HG02870 (cell line): ENCODE measurements at regions not wholly inside any gene's neighbourhood (a gene's known extent, or its start where the extent isn't known, plus 50 kb on each side); places are given as distances from the start of the nearest gene placed in this dataset.

Experiments
- ATAC-seq: cut with Tn5 transposase; IDR thresholded peaks from one replicate; pipeline ENCODE4 v1.9.1; 2021; ENCODE audit warnings: mild to moderate bottlenecking, moderate library complexity; ENCODE audit not compliant: unreplicated experiment

GRCh38 chr13:67351114-67351513 is 121.0 kb upstream of the PCDH9 start:
- ATAC-seq = no peak

- no peak for ATAC-seq
Measured at GRCh38 chr13:67343777-67344176, 113.6 kb upstream of the PCDH9 start.

DNA sequence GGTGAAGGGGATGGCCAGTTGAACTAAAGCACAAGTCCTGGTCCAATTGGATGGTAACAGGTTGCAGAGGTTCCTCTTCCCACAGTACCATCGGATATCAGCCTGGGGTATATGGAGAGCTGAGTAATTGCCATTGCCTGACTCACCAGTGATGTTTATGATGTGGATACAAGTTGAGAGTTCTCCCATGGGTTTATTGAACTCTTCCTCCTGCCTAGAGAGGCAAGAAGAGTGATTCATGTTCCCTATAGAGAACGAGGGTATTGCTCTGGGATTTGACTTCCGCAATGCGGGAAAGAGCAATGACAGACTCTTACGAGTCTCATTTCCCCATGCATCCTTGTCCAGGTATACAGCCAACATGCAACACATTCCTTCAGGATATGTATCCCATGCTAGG is 111.3 kb upstream of the PCDH9 start:
- ATAC-seq = no peak

DNA sequence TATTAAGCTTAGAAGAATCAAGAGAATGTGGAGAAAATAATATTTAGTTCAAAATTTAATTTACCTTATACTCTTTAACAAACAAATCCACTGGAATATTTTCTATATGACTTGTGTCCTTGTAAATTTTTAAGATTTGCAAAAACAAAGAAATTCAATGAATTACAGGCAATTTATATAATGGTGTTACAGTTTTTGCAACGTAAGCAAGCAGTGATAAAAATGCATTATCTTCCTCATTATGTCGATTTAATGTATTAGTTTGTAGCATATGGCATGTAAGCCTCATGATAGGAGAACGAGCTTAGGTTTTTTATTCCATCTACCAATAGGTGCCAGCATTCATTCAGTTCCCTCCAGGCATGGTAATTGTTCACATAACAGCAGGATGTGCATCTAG is 100.0 kb upstream of the PCDH9 start:
- ATAC-seq = no peak

DNA sequence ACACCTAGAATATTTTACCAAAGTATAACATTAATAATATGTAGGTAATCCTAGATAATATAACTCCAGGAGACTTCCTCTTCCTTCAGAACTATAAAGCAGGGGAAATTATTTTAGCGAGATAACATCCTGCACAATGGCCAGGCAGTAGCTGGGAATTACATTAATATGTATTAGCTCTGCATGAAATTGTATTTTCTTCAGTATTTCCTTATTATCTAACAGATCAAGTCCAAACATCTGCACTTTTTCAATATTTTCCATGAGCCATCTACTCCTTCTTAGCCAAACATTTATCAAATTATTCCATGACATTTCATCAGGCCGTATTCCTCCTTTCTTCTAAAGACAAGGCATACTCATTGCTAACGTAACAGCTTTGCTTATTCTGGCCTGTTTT is 98.8 kb upstream of the PCDH9 start:
- no peak for ATAC-seq

GRCh38 chr13:67318860-67319259 is 88.7 kb upstream of the PCDH9 start:
- ATAC-seq = no peak

GRCh38 chr13:67318398-67318797 is 88.3 kb upstream of the PCDH9 start:
- ATAC-seq = no peak

GRCh38 chr13:67314405-67314804 is 84.3 kb upstream of the PCDH9 start:
- ATAC-seq = no peak

- ATAC-seq = no peak
Measured at GRCh38 chr13:67308004-67308772, 78.1 kb upstream of the PCDH9 start.

- no peak for ATAC-seq
Measured at GRCh38 chr13:67306742-67307141, 76.6 kb upstream of the PCDH9 start.

- no peak for ATAC-seq
Measured at GRCh38 chr13:67303661-67304333, 73.7 kb upstream of the PCDH9 start.

DNA sequence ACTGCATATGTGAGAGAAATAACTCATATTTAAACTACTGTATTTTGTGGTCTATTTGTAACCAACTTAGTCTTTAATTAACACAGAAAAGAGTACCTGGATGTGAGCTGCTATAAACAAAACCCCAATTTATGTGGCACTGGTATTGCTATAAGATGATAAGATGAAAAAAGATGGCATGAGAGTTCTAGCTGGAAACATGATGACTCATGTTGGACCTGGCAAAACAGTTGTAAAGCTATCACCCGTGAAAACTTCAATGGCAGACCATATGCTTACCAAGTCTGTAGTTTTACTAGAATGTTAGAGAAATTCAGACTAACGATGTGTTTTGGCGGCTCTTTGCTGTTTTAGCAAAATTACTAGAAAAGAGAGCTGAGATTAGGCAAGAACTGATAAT is 69.6 kb upstream of the PCDH9 start:
- no peak for ATAC-seq

DNA sequence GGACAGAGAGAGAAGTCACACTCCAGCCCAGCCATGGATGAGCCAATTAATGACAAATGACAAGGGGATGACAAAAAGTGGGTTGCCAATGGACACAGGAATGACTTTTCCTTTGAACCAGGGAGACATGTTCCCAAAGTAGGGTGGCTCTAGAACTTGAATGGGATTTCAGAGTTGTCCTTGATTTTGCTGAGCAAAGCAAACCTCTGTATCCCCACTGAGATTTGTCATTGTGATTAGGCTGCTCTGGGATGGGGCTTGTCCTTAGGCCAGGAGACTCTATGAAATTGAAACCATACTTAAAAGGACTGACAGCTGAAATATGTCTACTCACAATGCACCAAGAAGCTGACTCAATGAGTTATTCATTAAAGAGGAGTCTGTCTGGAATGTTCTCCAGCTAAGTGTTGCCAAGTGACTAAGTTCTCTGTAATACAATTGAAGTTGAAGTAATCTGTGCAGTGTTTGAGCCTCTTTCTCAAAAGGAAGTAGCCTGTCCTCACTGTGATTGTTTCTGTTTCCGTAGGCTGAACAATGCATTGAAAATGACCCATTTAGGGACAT is 69.0 kb upstream of the PCDH9 start:
- ATAC-seq = no peak

DNA sequence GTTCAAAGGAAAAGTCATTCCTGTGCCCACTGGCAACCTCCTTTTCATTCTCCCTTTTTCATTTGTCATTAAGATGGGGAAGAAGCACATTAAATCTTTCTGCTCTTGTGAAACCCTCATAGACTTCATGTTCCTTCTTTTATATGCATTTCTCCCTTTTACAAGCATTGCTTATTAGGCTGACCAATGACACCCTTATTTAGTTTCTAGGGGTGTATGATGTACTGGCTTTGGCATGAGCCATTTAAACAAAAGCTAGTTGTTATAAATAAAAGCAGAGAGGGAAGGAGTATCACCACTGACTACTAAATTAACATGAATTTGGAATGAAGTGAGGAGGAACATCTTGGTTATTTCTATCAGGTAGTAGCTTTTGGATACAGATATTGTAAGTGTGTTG is 68.2 kb upstream of the PCDH9 start:
- no peak for ATAC-seq

DNA sequence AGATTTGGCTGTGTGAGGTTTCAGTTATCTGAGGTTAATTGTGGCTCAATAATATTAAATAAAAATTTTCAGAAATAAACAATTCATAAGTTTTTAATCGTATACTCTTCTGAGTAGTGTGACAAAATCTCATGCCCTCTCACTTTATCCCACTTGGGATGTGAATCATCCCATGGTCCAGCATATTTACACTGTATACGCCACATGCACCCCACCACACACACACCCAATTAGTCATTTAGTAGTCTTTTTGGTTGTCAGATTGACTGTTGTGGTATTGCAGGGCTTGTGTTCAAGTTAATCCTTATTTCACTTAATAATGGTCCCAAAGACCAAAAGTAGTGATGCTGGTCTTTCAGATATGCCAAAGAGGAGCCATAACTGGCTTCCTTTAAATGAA is 66.4 kb upstream of the PCDH9 start:
- ATAC-seq = no peak

DNA sequence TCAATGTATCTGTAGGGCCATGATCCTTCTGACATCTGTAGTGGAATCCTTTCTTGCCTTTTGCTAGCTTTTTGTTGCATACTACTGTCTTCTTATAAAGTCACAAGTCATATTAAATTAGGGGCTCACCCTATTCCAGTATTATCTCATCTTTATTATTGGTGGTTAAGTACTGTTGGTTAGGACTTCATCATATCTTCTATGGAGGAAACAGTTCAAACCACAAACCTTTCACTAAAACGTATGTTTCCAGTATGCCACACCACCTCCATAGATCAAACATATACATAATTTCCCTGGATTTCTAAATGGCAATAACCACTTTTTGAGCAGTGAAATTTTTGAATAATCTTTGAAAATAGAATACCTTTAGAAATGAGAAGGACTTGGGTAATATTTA is 62.8 kb upstream of the PCDH9 start:
- ATAC-seq = no peak

- no peak for ATAC-seq
Measured at GRCh38 chr13:67285611-67286010, 55.5 kb upstream of the PCDH9 start.

DNA sequence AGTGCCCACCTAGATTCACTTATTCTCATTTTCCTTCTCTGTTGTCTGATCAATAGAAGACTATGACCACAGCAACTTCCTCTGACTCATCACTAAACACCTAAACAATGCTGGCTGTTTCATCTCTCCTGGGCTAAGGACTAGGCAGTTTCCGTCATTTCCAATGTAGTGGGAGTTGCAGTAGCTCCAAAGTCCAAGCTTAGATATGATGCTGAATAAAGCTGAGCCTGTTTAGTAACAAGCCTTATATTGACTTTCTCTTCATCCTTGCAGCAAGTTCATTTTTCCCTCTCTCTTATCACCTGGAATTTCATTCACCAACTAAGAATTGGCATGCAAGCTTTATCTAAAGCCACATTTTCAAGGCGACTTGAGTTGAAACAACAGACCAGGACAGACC is 53.5 kb upstream of the PCDH9 start:
- no peak for ATAC-seq

DNA sequence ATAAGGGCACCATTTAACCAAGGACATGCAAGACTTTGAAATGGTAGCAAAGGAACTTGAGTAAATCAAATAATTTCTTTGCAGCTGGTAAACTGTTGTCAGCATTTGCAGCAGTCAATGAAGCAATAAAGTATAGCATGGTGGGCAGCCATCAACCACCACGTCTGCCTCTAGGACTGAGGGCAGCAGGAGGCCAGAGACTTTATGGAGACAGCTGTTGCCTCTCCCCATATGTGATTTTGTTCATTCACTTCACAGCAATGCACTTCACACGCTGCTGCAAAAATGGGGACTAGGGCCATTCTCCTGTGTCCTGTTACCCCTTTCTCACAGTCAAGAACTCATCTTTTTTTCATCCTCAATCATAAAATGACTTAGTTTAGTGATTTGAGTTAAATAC is 51.3 kb upstream of the PCDH9 start:
- no peak for ATAC-seq
